Motor neuron (in vitro differentiated cells): ENCODE measurements at regions not wholly inside any gene's neighbourhood (a gene's known extent, or its start where the extent isn't known, plus 50 kb on each side); places are given as distances from the start of the nearest gene placed in this dataset.
"Not testable (repeated sequence)": the region's sequence is repeated elsewhere in the genome, so short reads cannot be mapped to it uniquely, and the experiment has no call there.

Experiments used
- ATAC-seq, 8 experiments: fragments of 200-7000 bp; cut with Tn5 transposase; replicated peaks in 6 of 8; 2 replicates each; pipeline ENCODE4 v1.8.0; 2021; ENCODE audit warnings: mild to moderate bottlenecking in 8 of 8, moderate library complexity in 8 of 8
- H3K27ac ChIP-seq, 2 donors: fragments of 250-450 bp; sonication (Bioruptor Pico); 2 replicates each; pipeline ENCODE4 v1.9.0; 2021; ENCODE audit warnings: antibody characterized with exemption in 2 of 2, mild to moderate bottlenecking in 2 of 2, moderate library complexity in 1 of 2
- H3K4me1 ChIP-seq, 2 donors: fragments of 250-450 bp; sonication (Bioruptor Pico); replicated peaks in 1 of 2; 2 replicates each; pipeline ENCODE4 v1.6.1; 2021; ENCODE audit warnings: antibody characterized with exemption in 2 of 2, mild to moderate bottlenecking in 2 of 2, moderate library complexity in 1 of 2
- H3K4me3 ChIP-seq, 5 donors: fragments of 250-450 bp; sonication (Bioruptor Pico); 2 replicates each; pipeline ENCODE4 v1.9.0; 2021; ENCODE audit warnings: antibody characterized with exemption in 5 of 5, mild to moderate bottlenecking in 5 of 5, moderate library complexity in 4 of 5
- WGBS, 10 experiments: fragments of 450-650 bp; shearing (Covaris generic); methylation state at CpG; one replicate each; pipeline ENCODE4 v1.0.0; 2022; 5-methylcytosine and 5-hydroxymethylcytosine counted together
- in situ Hi-C, 9 experiments: fragments of 400-800 bp; cut with MboI; loops; one replicate each; pipeline ENCODE4 v1.15.0; 2021; ENCODE audit warnings: low sequenced_read_pairs in 9 of 9, low pct_unique_long_range_greater_than_20kb in 2 of 9; ENCODE audit not compliant: unreplicated experiment in 9 of 9

GRCh38 chr7:131845573-131846314, 289.3 kb upstream of the PODXL start:
- H3K4me1 ChIP-seq: peaks cover 7 to 29% of the 10 kb centered on the region in 2 donors
- in situ Hi-C loops: no loop called here
- ATAC-seq: no peak
- no peak overlapping the region for H3K27ac ChIP-seq
- no peak overlapping the region for H3K4me3 ChIP-seq
- WGBS, 10 experiments: 0 to 100% (median 61%) methylated on average over 1 to 7 of the region's 8 CpGs; no CpG with 5 or more reads in 3 of the 10 experiments

GRCh38 chr7:131844369-131844768, 287.9 kb upstream of the PODXL start:
- peak in 4 of 8 experiments; percentile 20 to 85 (median 42) for ATAC-seq
- Histone ChIP-seq H3K4me1 (peaks cover 7 to 29% of the 10 kb centered on the region in 2 donors), H3K27ac (peak overlapping the region; percentile 23 to 79), H3K4me3 (peak overlapping the region in 1 of 5 donors; percentile 7)
- 0 to 42% (median 37%) methylated on average over 1 to 3 of the region's 3 CpGs; no CpG with 5 or more reads in 5 of the 10 experiments for WGBS, 10 experiments
- in situ Hi-C loops: no loop called here

DNA sequence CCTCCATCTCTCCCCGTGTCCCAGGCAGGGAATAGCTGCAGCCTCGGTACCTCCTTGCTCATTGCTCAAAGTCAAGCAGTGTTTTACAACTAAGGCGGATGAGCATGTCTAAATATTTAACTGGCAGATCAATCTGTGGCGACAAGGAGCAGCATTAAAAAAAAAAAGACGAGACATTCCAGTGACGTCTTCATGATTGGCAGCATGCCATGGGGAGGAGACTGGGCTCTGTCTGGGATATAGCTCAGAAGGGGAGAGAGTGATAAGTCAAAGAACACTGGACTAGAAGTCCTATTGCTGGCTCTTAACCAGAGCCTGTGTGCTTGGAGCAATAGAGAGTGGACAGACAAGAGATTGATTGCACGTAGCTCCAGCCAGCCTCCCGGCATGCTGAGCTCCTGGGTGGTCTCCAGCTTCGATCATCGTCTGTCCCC, 287.5 kb upstream of the PODXL start:
- in situ Hi-C loops: no loop called here
- H3K4me1 ChIP-seq: peaks cover 7 to 29% of the 10 kb centered on the region in 2 donors
- WGBS, 10 experiments: 0 to 15% (median 8%) methylated on average over 2 to 8 of the region's 10 CpGs; no CpG with 5 or more reads in 3 of the 10 experiments
- peak overlapping the region in 1 of 5 donors; percentile 7 for H3K4me3 ChIP-seq
- ATAC-seq: peak; percentile 59 to 94 (median 91)
- H3K27ac ChIP-seq: peak overlapping the region; percentile 23 to 79

DNA sequence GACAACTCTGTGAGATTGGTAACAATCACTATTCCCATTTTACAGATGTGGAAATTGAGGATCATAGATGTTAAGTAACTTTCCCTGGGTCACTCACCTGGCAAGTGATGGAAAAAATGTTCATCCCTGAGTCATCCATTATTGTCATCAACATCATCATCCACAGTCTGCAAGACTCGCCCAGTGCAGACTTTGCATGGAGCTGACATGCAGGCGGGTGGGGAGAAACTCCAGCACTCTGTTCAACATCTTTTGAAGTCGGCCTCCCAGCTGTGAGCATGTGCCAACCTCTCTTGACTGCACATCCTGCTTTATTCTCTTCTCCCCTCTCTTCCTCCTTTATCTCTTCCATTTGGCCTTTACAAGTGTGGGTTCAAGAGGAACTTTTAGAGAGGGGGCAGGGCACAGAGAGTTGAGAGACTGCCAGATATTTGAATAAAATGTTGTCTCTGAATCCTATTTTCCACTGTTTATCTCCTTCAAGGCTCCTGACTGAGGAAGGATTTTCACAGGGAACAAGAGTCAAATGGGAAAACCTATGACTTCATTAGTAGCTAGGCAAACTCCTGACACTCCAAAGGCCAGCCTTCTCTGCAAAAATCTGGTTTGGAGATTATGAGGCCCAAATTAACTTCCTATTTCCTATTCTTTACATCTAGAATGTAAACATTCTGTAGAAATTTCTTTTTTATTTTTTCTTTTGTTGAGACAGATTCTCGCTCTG, 283.7 kb upstream of the PODXL start:
- Histone ChIP-seq H3K4me3 (no peak overlapping the region), H3K27ac (no peak overlapping the region), H3K4me1 (peaks cover 7 to 17% of the 10 kb centered on the region in 2 donors)
- 0 to 94% (median 48%) methylated on average over 1 to 3 of the region's 4 CpGs; no CpG with 5 or more reads in 3 of the 10 experiments for WGBS, 10 experiments
- peak in 2 of 8 experiments; percentile 84 to 90 for ATAC-seq
- in situ Hi-C loops: no loop called here

GRCh38 chr7:131836733-131837132, 280.3 kb upstream of the PODXL start:
- Histone ChIP-seq H3K4me1 (peaks cover 6 to 22% of the 10 kb centered on the region in 2 donors), H3K4me3 (no peak overlapping the region)
- no peak for ATAC-seq

GRCh38 chr7:131835141-131835540, 278.7 kb upstream of the PODXL start:
- Histone ChIP-seq H3K4me1 (peaks cover 6 to 27% of the 10 kb centered on the region in 2 donors), H3K27ac (no peak overlapping the region), H3K4me3 (no peak overlapping the region)
- in situ Hi-C loops: no loop called here
- ATAC-seq: no peak
- WGBS, 10 experiments: 25 to 80% (median 62%) methylated on average over 1 to 3 of the region's 3 CpGs; no CpG with 5 or more reads in 3 of the 10 experiments

More at GRCh38 chr7:131836733-131837132, 280.3 kb upstream of the PODXL start:
- in situ Hi-C loops: no loop called here
- 0 to 100% (median 87%) methylated on average over 1 to 2 of the region's 2 CpGs; no CpG with 5 or more reads in 3 of the 10 experiments for WGBS, 10 experiments
- no peak overlapping the region for H3K27ac ChIP-seq

- Histone ChIP-seq H3K27ac (no peak overlapping the region), H3K4me1 (peaks cover 6 to 34% of the 10 kb centered on the region in 2 donors), H3K4me3 (no peak overlapping the region)
- in situ Hi-C loops: no loop called here
- whole genome bisulfite sequencing, 10 experiments: 60 to 87% (median 83%) methylated on average over 1 to 8 of the region's 11 CpGs; no CpG with 5 or more reads in 2 of the 10 experiments
- no peak for ATAC-seq
These were observed 274.3 kb upstream of the PODXL start for GRCh38 chr7:131830681-131831080.

DNA sequence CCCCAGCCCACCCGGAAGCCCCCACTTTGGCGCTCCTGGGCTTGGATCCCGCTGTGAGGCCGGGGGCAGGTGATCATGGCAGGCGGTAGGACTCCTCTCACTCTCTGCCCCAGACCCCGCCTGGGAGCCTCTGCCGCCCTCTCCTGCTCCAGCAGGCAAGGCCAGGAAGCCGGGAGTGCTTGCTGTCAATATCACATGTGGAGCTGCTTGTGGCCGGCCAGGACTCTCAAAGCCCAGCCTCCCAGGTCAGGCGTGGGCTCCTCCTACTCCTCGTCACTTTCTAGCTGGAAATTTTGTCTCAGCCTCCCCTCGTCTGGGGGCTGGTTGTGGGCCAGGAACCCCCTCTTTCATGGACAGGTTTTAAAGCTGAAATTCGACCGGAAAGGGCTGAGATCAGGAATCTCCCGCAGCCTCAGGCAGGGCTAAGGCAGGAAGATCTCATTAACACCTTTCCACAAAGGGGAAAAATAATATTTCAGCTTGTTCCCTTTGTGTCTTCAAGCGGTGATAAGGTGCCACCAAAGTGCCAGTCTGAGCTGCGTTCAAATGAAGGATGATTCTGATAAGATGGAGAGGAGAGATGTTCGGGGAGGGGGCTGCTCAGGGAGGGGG, 273.6 kb upstream of the PODXL start:
- H3K4me1 ChIP-seq: peaks cover 6 to 30% of the 10 kb centered on the region in 2 donors
- ATAC-seq: peak; percentile 74 to 97 (median 93)
- in situ Hi-C loops: no loop called here
- 0 to 80% (median 40%) methylated on average over 1 to 11 of the region's 18 CpGs; no CpG with 5 or more reads in 1 of the 10 experiments for WGBS, 10 experiments
- peak overlapping the region in 1 of 2 donors; percentile 58 for H3K27ac ChIP-seq
- no peak overlapping the region for H3K4me3 ChIP-seq

GRCh38 chr7:131827421-131827820, 271.0 kb upstream of the PODXL start:
- Histone ChIP-seq H3K4me3 (no peak overlapping the region), H3K4me1 (peaks cover 0 to 12% of the 10 kb centered on the region in 2 donors), H3K27ac (no peak overlapping the region)
- in situ Hi-C loops: no loop called here
- ATAC-seq: peak in 1 of 8 experiments; percentile 25
- 29 to 100% (median 73%) methylated on average over 1 to 4 of the region's 5 CpGs; no CpG with 5 or more reads in 3 of the 10 experiments for WGBS, 10 experiments

DNA sequence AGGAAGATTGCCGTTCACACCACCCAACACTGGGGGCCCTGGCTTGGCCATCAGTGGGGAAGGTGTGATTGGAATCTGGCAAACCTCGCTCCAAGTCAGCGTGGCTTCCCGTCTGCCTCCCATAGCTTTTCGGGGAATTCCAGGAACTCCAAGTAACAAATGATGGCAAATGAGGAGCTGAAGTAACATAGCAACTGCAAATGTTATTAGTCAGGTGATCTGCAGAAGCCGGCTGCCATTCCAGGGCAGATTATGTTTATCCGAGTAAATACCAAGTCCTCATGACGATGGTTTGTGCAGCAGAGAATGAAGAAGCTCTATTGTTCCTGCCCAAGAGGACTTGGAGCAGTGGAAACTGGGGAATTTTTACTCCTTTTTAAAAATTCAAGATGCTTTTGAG, 270.5 kb upstream of the PODXL start:
- no peak overlapping the region for H3K27ac ChIP-seq
- no peak overlapping the region for H3K4me3 ChIP-seq
- in situ Hi-C loops: no loop called here
- H3K4me1 ChIP-seq: peaks cover 0 to 12% of the 10 kb centered on the region in 2 donors
- ATAC-seq: peak in 2 of 8 experiments; percentile 53 to 56
- 43 to 100% (median 64%) methylated on average over 1 to 7 of the region's 8 CpGs; no CpG with 5 or more reads in 2 of the 10 experiments for WGBS, 10 experiments

GRCh38 chr7:131823961-131824440, 267.6 kb upstream of the PODXL start:
- peaks cover 7 to 10% of the 10 kb centered on the region in 2 donors for H3K4me1 ChIP-seq
- H3K4me3 ChIP-seq, H3K27ac ChIP-seq, ATAC-seq, in situ Hi-C loops: not testable (repeated sequence)
- WGBS, 10 experiments: 40 to 100% (median 93%) methylated on average over 1 to 4 of the region's 8 CpGs; no CpG with 5 or more reads in 6 of the 10 experiments

- H3K4me3 ChIP-seq: no peak overlapping the region
- peak in 5 of 8 experiments; percentile 22 to 95 (median 75) for ATAC-seq
- H3K27ac ChIP-seq: no peak overlapping the region
- in situ Hi-C loops: no loop called here
- WGBS, 10 experiments: 25 to 33% methylated on average over 2 to 3 of the region's 4 CpGs; no CpG with 5 or more reads in 8 of the 10 experiments
- peaks cover 7 to 18% of the 10 kb centered on the region in 2 donors for H3K4me1 ChIP-seq
These were observed 263.5 kb upstream of the PODXL start for GRCh38 chr7:131819891-131820290.
